Tibial nerve (tissue), 4 donors: ENCODE measurements at regions not wholly inside any gene's neighbourhood (a gene's known extent, or its start where the extent isn't known, plus 50 kb on each side); places are given as distances from the start of the nearest gene placed in this dataset.

Source experiments
- EP300 ChIP-seq, 2 donors: sonication (generic); formaldehyde crosslinking; IDR thresholded peaks; one replicate each; pipeline ENCODE4 v1.6.1; 2017; ENCODE audit warnings: antibody characterized with exemption in 2 of 2, mild to moderate bottlenecking in 1 of 2
- POLR2A ChIP-seq, 2 donors: fragments of 450-650 bp; IDR thresholded peaks; one replicate each; pipeline ENCODE4 v1.6.1; 2017; ENCODE audit warnings: antibody characterized with exemption in 2 of 2, mild to moderate bottlenecking in 2 of 2, moderate library complexity in 2 of 2
- TF ChIP-seq, protein P1 (sequence below), 5 experiments: fragments of 200-600 bp in 3 of 5; fragments of 450-650 bp in 2 of 5; sonication (generic) in 3 of 5; IDR thresholded peaks; one replicate each; pipeline ENCODE4 v1.5.1; 2016 to 2019; ENCODE audit warnings: antibody characterized with exemption in 5 of 5, mild to moderate bottlenecking in 3 of 5, moderate library complexity in 2 of 5

- TF ChIP-seq, protein P1, sequence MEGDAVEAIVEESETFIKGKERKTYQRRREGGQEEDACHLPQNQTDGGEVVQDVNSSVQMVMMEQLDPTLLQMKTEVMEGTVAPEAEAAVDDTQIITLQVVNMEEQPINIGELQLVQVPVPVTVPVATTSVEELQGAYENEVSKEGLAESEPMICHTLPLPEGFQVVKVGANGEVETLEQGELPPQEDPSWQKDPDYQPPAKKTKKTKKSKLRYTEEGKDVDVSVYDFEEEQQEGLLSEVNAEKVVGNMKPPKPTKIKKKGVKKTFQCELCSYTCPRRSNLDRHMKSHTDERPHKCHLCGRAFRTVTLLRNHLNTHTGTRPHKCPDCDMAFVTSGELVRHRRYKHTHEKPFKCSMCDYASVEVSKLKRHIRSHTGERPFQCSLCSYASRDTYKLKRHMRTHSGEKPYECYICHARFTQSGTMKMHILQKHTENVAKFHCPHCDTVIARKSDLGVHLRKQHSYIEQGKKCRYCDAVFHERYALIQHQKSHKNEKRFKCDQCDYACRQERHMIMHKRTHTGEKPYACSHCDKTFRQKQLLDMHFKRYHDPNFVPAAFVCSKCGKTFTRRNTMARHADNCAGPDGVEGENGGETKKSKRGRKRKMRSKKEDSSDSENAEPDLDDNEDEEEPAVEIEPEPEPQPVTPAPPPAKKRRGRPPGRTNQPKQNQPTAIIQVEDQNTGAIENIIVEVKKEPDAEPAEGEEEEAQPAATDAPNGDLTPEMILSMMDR (IDR thresholded peaks at IDR 0.05) = no peak
- no peak for TF ChIP-seq POLR2A (IDR thresholded peaks at IDR 0.05)
- TF ChIP-seq EP300 (IDR thresholded peaks at IDR 0.05) = no peak
Observed at GRCh38 chr13:79196843-79197242, 209.2 kb downstream of the RBM26 start.
